Uterus (tissue), 3 donors: ENCODE measurements at regions not wholly inside any gene's neighbourhood (a gene's known extent, or its start where the extent isn't known, plus 50 kb on each side); places are given as distances from the start of the nearest gene placed in this dataset.
A peak's percentile ranks its signal among the peaks of the same experiment; 100 is the strongest.

Source experiments
- DNase-seq, 2 donors: peaks; one replicate each; pipeline ENCODE4 v3.0.0-alpha.2; 2019 to 2020
- H3K27ac ChIP-seq, 2 donors: fragments of 200-600 bp; sonication (generic); 1 replicate in 1 of 2; 2 replicates in 1 of 2; pipeline ENCODE4 v1.5.1; 2016 to 2018
- H3K27me3 ChIP-seq, 2 donors: fragments of 200-600 bp; sonication (generic); one replicate each; pipeline ENCODE4 v1.5.1; 2018 to 2019; ENCODE audit warnings: control low read depth in 1 of 2
- H3K36me3 ChIP-seq, 2 donors: fragments of 200-600 bp; sonication (generic); one replicate each; pipeline ENCODE4 v1.5.1; 2019; ENCODE audit warnings: control low read depth in 1 of 2
- H3K4me1 ChIP-seq, 2 donors: fragments of 200-600 bp; sonication (generic); one replicate each; pipeline ENCODE4 v1.5.1; 2018 to 2019; ENCODE audit warnings: control low read depth in 1 of 2
- H3K4me3 ChIP-seq, 2 donors: fragments of 200-600 bp; sonication (generic); 1 replicate in 1 of 2; 2 replicates in 1 of 2; pipeline ENCODE4 v1.5.1; 2018 to 2019; ENCODE audit warnings: mild to moderate bottlenecking in 1 of 2
- H3K9me3 ChIP-seq, 2 donors: fragments of 200-600 bp; sonication (generic); one replicate each; pipeline ENCODE4 v1.5.1; 2019; ENCODE audit warnings: control low read depth in 1 of 2
- CTCF ChIP-seq, 4 experiments: fragments of 200-600 bp in 2 of 4; fragments of 450-650 bp in 2 of 4; sonication (generic) in 2 of 4; IDR thresholded peaks; one replicate each; pipeline ENCODE4 v1.5.1; 2016 to 2019; ENCODE audit warnings: antibody characterized with exemption in 4 of 4, mild to moderate bottlenecking in 2 of 4, moderate library complexity in 1 of 4
- POLR2A ChIP-seq, 2 donors: fragments of 450-650 bp; IDR thresholded peaks; one replicate each; pipeline ENCODE4 v1.6.1; 2016; ENCODE audit warnings: antibody characterized with exemption in 2 of 2, mild to moderate bottlenecking in 1 of 2, moderate library complexity in 1 of 2
- intact Hi-C: fragments of 100-400 bp; cut with DNase I; formaldehyde crosslinking; loops from one replicate; pipeline ENCODE4 v1.15.1; 2023; ENCODE audit warnings: low total_unique reads
- donor health status: DM: yes; HTN: yes; CAD: no.

DNA sequence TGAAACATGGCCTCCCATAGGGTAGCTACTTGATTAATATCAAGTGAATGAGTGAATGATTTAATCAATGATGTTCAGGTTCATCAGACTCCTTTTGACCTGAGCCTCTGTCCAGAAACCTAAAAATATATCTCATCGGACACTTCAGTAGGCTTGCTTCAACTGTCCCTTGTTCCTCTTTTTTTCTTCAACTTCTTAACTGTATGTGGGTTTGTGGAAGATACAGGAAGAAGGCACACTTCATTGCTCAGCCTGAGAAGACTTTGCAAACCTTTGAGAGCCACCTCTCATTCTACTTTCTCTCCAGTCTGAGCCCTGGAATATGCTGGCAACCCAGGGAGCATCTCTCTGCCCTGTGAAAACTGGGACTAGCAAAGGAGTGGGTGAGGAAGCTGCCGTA, 557.0 kb downstream of the FGF9 start:
- Histone ChIP-seq H3K4me3 (no peak overlapping the region), H3K36me3 (no peaks in the 10 kb centered on the region), H3K9me3 (no peaks in the 10 kb centered on the region), H3K27me3 (no peaks in the 10 kb centered on the region), H3K27ac (no peak overlapping the region), H3K4me1 (no peaks in the 10 kb centered on the region)
- TF ChIP-seq CTCF (IDR thresholded peaks at IDR 0.05) (no peak), POLR2A (IDR thresholded peaks at IDR 0.05) (no peak)
- DNase-seq, result no peak
- intact Hi-C loops, result no loop called here

- Histone ChIP-seq H3K36me3 (no peaks in the 10 kb centered on the region), H3K9me3 (no peaks in the 10 kb centered on the region), H3K27me3 (no peaks in the 10 kb centered on the region), H3K27ac (no peak overlapping the region), H3K4me1 (no peaks in the 10 kb centered on the region), H3K4me3 (no peak overlapping the region)
- intact Hi-C loops, result no loop called here
- DNase-seq, result no peak
- no peak for TF ChIP-seq POLR2A (IDR thresholded peaks at IDR 0.05)
- no peak for TF ChIP-seq CTCF (IDR thresholded peaks at IDR 0.05)
Observed at GRCh38 chr13:22229916-22230315, 559.0 kb downstream of the FGF9 start.

DNA sequence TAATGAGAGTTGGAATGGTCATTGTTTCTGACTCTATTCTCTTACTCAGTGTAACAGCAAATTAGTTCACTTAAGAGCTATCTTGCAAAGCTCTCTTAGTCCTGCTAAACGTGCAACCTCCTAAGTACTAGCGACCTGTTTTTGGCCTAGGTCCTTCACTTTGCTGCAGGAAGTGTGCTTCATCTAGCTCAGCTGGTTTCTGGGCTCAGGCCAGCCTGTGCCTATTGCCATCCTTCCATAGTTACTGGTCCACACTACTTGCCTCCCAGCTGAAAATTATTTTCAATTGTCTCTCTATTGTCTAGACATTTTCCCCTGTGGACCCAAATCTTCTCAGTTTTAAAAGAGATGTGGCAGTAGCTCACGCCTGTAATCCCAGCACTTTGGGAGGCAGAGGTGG, 561.3 kb downstream of the FGF9 start:
- no peak for DNase-seq
- Histone ChIP-seq H3K27me3 (no peaks in the 10 kb centered on the region), H3K27ac (no peak overlapping the region), H3K4me1 (no peaks in the 10 kb centered on the region), H3K4me3 (no peak overlapping the region), H3K9me3 (no peaks in the 10 kb centered on the region), H3K36me3 (no peaks in the 10 kb centered on the region)
- intact Hi-C loops, result no loop called here
- TF ChIP-seq CTCF (IDR thresholded peaks at IDR 0.05), result no peak
- no peak for TF ChIP-seq POLR2A (IDR thresholded peaks at IDR 0.05)

DNA sequence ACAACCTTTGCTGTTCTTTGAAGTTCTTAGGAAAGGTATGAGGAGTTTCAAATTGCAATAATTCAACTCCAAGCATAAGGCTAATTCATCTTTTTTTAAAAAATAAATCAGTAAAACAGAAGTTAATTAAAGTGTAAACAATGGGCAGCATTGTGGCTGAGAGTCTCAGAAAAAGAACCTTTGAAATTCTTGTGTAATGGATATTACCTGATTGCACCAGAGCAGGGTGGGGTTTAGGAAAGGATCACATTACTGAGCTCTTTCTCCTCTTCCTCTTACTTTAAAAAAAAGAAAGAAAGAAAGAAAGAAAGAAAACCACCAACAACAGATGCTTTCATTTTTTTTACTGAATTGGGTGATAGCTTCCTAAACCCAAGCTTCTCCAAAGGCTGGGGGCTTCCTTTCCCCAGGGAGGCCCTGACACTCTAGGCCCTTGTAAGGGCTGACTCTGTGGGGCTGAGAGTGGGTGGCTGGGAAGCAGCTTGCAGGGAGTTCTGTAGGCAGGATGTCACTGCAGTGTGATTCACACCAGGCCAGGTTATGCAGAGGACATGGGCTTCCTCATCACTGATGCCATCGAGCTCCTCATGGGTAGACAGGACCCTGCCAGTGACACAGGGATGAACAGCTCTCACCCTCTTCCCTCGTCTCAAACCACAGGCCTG, 564.5 kb downstream of the FGF9 start:
- H3K27me3 ChIP-seq, result no peaks in the 10 kb centered on the region
- H3K4me1 ChIP-seq, result no peaks in the 10 kb centered on the region
- H3K9me3 ChIP-seq, result no peaks in the 10 kb centered on the region
- H3K36me3 ChIP-seq, result no peaks in the 10 kb centered on the region
- TF ChIP-seq POLR2A (IDR thresholded peaks at IDR 0.05) (no peak), CTCF (IDR thresholded peaks at IDR 0.05) (no peak)
- no peak overlapping the region for H3K4me3 ChIP-seq
- intact Hi-C loops, result no loop called here
- peak overlapping the region in 1 of 2 donors; percentile 45 for H3K27ac ChIP-seq
- DNase-seq, result no peak

- Histone ChIP-seq H3K27ac (peak overlapping the region in 1 of 2 donors; percentile 45), H3K36me3 (no peaks in the 10 kb centered on the region), H3K9me3 (no peaks in the 10 kb centered on the region), H3K4me1 (no peaks in the 10 kb centered on the region), H3K27me3 (no peaks in the 10 kb centered on the region), H3K4me3 (no peak overlapping the region)
- TF ChIP-seq CTCF (IDR thresholded peaks at IDR 0.05), result no peak
- intact Hi-C loops, result no loop called here
- DNase-seq, result no peak
Observed at GRCh38 chr13:22235950-22236290, 565.0 kb downstream of the FGF9 start.
